NCI-H524 (cell line): ENCODE measurements at regions not wholly inside any gene's neighbourhood (a gene's known extent, or its start where the extent isn't known, plus 50 kb on each side); places are given as distances from the start of the nearest gene placed in this dataset.
"Not testable (repeated sequence)": the region's sequence is repeated elsewhere in the genome, so short reads cannot be mapped to it uniquely, and the experiment has no call there.

Experiments used
- DNase-seq, 2 experiments: peaks; one replicate each; lab custom pipeline; 2025; lab: John Stamatoyannopoulos, UW

DNA sequence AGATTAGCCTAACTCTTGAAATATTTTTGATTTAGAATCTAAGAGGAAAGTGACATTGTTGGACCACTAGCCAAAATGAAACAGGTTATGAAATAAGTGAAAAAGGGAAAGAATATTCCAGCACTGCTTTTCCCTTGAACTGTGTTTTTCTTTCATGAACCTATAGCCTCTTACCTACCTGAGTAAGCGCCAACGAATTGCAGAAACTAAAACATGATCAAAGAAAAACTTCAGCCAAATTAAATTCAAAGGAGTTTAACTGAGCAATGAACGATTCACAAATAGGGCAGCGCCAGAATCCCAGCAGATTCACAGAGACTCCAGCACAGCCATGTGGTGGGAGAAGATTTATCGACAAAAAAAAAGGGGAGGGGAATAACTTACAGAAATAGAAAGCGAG is 518.6 kb downstream of the PIK3C3 start:
- no peak for DNase-seq

DNA sequence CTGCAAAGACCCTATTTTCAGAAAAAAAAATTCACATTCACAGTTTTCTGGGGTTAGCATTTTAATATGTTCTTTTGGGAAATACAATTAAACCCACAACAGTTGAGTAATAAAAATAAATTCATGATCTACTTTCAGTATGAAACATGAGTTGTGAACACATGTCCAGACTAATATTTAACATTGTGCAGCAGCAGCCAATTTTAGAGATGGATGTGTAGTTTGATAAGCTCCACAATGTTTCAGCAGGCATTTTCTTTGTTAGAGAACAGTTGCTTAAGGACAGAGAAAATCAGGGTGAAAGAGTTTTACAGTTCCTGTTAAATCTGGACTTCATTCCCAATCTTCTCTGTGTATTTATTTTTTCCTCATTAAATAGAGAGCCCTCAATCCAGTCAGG is 519.5 kb downstream of the PIK3C3 start:
- no peak for DNase-seq

DNA sequence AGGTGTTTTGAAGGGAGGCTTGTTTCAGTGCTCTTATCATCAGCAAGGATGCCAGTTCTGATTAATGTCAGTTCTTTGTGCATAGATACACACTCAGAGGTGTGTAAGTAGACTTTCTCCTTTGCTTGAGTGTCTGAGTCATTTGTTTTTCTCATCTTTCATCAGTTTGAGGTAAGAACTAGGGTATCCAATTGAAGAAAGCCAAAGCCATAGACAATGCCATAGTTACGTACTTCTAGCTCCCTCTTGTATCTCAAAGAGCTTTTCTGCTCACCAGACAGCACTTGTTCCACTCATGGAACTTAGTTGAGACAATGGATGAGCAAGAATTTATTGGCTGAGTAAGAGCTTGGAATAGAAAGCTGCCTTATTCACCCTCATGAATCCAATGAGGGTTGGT is 520.1 kb downstream of the PIK3C3 start:
- DNase-seq = no peak

DNA sequence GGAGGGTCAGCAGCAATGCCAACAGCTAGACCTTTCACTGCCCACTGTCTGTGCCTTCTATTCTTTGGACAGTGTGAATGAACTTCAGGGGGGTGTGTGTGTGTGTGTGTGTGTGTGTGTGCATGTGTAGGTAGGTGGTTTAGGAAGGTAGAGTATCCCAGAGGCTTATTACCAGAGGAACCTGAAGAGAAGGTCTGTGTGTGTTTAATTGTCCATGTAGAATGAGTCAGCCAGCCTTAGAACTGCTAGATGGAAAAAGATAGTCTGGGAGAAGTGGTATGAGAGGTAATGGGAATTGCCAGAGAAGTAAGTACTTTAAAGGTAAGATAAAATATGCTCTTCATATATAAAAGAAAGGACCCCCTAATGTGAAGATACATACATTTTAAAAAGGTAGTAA is 522.2 kb downstream of the PIK3C3 start:
- no peak for DNase-seq

DNA sequence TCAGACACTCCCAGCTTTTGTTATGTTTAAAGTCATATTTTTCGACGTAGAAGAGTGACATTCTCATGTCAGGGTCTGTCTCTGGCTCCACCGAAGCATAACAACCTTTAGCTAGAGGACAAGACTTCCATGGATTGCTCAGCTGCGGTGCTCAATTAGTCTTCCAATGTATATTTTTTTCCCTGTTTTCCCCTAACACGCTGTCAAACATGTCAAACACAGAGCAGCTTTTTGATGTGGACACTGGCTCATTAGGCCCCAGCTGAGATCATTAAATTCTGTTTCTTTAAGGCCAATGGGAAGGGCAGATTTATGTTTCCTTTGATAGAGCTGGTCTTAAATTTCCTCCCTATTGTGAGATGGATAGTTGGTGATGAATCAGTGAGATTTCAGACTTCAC is 525.4 kb downstream of the PIK3C3 start:
- no peak for DNase-seq

DNA sequence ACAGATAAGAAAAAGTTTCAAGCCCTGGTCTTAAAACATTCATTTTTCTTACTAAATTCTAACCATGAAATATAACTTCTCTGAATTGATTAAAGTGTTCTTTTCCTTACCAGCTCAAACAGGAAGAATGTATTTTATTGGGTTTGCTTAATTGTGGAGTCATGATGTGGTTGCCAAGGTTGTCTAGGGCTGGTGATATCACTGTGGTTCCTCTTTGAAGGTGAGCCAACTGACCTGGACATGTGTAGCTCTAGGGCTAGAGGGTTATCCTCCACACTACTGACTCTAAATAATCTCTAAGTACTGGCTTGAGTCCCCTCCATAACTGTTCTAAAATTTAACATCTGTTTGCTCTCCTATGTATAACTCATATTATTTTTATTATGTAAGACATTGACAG is 529.6 kb downstream of the PIK3C3 start:
- no peak for DNase-seq

DNA sequence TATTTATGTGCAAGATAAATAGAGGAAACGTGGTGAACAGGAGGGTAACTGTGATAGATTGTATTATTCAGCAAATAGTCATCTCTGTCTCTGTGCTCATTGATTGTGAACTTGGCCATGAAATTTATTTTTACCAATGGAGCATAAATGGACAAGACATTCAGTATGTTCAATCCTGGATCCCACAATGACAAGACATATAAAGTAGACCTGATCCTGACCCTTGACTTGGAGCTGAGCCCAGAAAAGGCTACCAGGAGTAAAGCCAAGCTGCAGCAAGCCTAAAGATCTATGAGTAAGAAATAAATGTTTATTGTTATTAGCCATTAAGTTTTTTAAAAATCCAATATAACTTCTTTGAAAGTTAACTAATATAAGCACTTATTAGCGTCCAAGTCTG is 531.2 kb downstream of the PIK3C3 start:
- DNase-seq = no peak

DNA sequence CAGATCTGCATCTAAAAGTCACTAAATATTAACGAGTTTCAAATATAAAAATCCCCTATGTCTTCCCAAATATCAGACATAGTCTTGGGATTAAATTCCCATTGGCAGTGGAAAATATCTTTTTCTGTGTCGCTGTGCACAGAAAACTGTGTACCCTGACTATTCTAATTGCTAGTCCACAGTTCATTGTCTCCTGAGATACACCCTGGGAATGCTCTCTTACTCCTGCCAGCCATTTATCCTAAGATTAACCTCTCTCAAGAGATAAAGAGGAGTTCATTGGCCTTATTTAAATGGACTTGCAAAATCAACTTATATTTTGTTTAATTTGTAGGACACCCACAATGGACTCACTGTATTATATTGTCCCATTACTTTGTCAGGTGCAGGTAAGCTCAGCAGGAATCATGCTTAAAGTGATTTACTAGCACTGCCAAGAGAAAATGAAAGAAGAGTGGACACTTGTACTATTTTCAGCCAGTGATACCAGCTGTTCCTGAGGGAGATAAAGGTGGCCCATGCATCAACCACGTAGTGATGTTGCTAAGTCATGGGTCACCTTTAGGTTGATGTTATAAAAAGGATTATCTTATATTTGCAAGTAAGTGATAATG is 553.8 kb downstream of the PIK3C3 start:
- DNase-seq = no peak

DNA sequence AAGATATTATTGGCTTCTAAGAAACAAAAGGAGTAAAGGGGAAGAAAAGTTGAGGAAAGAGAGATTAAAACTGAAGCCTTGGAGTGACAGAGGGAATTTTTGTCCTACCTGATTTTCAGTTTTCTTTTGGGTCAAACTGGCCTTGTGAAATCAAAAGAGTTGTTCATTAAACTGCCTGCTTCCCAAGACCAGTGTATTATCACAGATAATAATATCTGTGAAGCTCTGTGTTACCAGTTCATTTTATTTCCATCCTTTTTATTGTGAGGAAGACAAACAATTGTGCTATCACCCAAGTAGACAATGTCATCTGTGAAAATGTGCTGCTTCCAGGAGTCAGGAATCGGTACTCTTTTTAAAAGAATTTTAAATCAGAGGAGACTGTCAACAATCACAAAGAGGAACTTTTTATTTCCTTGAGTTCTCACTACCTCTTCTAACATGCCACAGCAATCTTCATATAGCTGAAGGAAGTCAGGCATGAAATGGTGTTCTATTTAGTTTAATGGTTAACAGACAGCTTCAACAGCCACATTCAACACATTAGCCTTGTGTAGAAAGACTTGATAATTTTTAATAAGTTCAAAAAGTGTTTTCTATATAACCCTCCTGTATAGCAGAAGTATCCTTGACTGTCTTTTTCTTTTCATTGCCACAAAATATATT is 554.8 kb downstream of the PIK3C3 start:
- DNase-seq = no peak

DNA sequence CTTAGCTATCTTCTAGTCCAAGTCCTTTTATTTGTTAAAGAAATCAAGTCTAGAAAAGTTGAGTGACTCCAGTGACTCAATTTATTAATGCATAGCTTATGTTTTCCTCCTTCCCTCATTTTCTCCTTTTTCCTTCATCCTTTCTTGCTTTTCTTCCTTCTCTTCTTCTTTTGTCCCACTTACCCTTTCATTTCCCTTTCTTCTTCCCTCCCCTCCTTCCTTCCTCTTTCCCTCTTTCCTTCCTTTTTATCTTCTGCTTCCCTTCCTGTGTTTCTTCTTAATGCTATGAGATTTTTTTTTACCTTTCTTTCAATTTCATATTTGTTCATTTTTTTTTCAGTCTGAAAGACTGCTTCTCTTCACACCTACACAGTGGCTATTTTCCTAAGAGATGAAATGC is 555.5 kb downstream of the PIK3C3 start:
- DNase-seq = no peak

DNA sequence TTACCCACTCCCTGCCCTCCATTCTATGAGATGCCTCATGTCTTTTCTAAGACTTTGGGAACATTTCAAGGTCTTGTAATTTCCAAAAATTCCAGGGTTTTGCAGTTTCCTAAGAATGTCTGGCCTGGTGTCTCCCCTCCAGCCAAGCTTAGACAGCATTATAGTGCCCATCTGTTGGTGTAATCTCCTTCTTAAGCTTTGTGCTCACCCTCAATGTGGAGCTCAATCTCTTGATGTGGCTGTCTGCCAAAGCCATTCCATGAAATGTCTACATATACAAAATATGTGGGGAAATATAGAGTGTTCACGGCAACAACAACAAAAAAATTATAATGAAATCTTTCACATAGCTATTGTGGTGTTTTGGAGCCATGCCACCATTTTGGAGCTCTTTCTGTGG is 558.4 kb downstream of the PIK3C3 start:
- DNase-seq = peak; percentile 49 to 87

DNA sequence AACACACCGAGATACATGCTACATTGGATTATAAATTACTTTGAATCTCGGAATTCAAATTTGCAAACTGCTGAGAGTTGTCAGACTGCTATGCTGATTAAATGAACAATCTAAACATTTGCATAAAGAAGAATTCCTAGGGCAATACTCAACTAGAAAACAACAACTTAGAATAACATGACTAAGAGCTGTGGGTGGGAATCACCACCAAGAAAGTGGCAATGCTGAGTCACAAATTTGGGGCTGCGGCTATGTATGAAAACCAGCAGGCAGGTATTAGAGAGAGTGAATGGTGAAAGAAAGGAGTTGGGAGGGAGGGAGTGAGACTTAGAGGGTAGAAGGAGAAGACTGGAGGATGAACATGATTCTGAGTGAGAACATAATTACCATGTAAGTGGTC is 559.5 kb downstream of the PIK3C3 start:
- DNase-seq = no peak

DNA sequence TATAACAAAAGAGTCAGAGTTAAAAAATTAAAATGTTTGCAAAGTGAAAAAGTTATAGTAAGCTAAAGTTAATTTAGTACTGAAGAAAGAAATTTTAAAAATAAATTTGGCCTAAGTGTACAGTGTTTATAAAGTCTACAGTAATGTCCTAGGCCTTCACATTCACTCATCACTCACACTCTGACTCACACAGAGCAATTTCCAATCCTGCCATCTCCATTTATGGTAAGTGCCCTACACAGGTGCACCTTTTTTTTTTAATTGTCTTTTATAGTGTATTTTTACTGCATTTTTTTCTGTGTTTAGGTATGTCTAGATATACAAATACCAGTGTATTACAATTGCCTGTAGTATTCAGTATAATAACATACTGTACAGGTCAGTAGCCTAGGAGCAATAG is 562.9 kb downstream of the PIK3C3 start:
- DNase-seq = no peak

DNA sequence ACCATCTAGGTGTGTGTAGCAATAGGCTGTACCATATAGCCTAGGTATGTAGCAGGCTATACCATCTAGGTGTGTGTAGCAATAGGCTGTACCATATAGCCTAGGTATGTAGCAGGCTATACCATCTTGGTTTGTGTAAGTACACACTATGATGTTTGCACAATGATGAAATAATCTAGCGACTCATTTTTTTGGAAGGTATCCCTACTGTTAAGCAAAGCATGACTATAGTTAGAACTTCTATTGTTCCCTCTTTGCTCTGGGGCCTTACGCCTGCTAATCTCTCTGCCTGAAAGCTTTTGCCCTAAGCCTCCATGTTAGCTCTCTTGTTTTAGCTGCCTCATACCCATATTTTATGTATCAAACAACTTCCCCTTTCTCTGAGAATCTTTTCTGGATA is 563.3 kb downstream of the PIK3C3 start:
- not testable (repeated sequence) for DNase-seq

DNA sequence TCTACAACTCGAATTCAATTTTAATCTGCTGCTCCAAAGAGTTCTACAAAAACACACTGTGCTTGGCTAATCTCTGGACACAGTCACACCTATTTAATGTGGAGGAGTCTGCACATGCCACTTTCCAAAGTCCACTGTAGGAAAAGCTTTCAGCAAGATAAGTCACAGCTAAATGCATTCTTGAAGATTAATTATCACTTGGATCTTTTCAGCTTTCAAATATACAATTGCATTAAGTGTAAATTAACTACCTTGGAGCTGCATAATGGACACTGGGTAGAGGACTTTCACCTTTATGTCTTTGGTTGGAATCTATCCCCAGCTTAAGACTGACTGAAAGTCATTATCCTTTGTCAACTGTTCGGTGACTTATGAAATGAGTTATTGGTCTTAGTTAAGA is 565.1 kb downstream of the PIK3C3 start:
- no peak for DNase-seq

DNA sequence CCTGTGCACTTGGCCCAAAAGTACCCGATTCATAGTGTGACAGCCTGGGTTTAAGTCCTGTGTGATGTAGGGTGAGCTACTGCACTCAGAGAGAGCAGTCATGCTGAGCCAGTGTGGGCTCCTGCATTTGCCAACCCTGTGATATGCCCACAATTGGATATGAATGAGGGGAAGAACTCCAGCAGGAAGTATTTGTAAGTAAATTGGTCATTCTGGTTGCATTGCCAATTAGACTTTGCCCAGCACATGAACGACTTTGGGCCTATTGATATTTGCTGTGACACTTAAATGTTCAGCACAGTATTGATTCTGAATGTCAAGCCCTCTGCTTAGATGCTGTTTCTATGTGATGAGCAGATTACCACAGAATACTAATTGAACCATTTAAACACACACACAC is 570.9 kb downstream of the PIK3C3 start:
- no peak for DNase-seq

DNA sequence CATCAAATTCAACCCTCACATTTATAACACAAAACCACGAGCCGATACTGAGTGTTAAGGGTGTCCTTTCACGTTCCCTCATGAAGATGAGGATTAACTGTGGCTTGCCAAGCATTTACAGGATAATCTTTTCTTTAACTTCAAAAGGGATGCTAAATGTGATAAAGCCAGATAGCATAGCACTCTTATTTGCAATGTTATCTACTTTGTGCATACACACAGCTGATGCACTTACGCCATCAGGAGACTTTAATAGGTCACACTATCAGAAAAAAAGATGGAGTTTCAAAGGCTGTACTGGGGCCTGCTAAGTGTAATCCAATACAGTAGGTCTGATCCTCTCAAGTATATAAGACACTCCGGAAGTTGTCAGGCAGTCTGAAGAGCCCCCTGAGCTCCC is 572.7 kb downstream of the PIK3C3 start:
- DNase-seq = peak; percentile 13 to 76

DNA sequence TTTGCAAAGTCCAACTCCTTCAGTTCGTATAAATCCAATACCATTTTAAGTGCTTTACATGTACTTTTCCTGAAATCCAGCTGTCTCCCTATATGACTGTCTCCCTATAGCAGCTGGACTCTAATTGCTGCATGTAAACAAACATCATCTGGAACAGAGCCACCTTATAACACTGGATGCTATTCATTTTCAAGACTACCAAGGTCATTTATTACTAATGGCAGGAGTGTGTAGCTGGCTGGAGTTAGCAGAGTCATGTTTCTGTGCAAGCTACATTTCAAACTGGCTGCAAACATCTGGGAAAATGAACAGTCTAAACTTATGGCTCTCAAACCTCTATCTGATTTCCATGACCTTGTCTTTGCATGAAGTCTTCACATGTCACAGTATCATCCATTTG is 575.2 kb downstream of the PIK3C3 start:
- DNase-seq = peak in 1 of 2 experiments; percentile 22

DNA sequence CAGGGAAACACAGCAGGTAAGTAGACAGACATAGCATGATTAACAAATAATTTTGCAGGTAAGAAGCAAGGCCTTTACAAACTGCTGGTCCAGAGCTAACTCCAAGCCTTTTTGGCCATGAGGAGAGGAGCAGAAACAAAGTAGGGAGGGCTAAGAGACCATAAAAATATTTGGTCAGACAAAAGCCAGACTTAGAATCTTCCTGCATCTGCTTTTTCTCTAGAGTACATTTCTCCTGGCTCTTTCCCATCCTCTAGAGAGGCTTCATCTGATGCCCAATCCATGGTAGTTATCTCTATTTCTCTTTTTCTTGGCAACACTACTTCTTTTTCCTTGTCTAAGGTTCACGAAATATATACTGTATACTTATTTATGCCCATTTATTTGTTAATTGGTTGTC is 577.1 kb downstream of the PIK3C3 start:
- DNase-seq = no peak

DNA sequence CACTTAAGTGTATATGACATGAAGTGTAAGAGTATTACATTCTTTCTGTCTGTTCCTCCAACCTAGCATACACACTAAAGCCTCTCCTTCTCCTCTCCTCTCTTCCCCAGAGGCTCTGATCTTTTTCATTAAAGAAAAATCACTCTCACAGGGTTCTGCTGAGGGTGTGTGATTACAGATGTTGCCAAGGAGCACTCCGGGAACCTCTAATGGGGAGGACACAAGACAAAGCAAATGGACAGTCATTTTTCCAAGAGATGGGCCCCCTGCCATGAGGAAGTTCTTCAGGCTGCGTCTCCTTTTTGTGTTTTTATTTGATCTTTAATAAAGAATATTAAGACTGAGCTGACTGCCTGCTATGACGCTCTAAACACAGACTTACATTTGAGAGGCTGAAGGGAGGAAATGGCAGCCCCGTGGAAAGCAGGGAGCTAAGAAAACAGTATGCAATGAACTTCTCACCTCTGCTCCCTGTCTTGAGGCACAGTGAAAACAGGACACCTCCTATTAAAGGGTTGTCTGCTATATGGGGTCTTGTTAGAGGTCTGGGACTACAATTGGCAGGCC is 578.1 kb downstream of the PIK3C3 start:
- no peak for DNase-seq

DNA sequence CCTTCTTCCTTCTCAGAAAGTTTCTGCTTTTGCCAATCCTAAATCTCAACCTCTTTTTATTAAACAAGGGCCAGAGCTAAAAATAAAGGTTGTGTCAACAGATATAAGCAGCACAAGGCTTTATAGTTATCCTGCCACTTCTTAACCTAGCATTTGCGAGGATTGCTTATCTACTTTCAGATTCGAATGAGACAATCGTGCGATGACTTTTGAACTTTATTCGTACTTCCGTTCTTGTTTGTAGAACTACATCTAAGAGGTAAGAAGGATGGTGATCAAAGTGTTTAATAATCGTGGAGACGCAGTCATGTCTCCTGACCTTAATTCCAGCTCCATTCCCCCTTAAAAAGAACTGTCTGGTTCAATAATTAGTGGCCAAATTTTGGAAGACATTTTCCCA is 578.6 kb downstream of the PIK3C3 start:
- no peak for DNase-seq

DNA sequence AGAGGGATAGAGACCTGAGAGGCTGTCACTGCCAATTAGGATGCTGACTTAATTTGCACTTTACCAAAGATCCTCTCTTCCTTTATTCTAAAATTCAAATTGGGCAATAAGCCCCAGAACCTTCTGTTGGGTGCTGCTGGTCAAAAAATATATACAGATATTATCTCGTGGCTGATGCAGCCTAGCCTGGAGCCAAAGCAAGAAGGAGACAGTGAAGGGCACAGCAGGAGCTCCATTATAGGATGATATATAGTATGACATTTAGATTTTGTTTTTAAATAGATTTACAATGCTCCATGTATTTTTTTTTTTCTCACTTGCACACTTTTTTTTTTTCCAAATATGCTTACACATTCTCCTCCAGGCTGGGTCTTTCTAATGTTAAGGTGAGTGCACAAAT is 579.3 kb downstream of the PIK3C3 start:
- DNase-seq = no peak

DNA sequence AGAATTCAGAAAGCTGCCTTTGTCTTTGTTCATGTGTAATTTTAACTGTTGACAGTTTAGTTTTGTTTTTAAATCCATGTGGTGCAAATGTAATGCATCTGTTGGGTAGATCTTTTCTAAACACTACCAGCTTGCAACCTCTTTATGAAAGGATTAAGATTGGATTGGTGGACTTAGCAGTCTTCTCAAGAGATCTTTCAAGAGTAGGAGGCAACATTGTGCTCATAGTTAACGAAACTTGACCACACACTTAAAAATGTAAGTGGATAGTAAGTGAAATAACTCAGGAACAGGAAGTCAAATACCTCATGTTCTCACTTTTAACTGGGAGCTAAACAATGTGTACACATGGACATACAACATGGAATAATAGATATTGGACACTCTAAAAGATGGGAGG is 579.0 kb downstream of the RIT2 start:
- peak; percentile 43 to 84 for DNase-seq

DNA sequence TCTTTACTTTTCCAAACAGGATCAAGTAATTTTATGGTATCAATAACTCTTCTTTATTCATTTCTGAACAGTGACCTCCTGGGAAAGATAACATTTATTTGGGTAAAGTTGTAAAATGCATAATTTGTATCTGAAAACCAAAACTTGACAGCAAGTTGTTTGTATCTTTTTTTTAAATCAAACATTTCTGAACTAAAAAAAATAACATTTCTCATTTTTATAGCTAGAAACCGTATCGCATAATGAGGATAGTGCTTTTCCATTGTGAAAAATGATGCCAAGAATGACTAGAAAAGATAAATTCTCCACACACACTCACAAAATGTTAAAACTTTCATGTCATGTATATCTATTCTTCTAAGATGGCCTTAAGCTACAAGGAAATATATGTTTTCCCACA is 578.2 kb downstream of the RIT2 start:
- no peak for DNase-seq
